ENCODE measurements at regions not wholly inside any gene's neighbourhood (a gene's known extent, or its start where the extent isn't known, plus 50 kb on each side); places are given as distances from the start of the nearest gene placed in this dataset.

DNA sequence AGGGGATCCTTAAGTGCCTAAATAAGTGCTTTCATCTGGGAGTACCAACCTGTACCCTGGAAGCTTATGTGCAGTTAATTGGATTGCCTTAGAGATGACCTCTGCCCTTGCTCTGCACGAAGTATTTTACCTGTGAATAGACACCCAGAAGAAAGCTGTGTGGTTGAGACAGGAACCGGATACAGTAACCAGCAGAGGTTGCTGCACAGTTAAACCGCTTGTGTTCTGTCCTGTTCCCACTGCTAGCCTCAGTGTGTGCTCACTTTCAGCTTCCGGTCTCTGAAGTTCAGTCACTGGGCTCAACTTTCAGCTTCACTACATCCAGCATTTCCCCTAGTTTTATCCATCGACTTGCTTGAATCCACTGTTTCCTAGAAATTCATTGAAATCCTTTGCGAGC, 185.3 kb downstream of the FAM170A start:
- POLR2A ChIA-PET = no interaction called here

DNA sequence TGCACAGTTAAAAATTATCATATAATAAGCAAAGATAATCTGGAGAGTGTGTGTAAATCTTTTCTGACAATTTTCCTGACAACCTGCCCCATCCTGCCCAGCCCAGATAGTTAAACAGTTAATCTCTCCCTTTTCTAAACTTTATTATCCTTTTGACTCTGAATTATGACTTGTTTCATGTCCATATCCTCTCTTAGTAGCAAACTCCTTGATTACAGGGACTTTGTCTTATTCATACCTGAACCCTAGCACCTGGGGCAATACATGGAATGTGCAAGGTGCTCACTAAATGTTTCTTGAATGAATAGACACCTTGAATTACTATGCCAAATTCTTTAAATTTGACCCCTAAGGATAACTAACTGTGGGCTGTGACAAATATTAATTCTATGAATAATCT, 186.7 kb downstream of the FAM170A start:
- TF ChIP-seq CHD4 (IDR thresholded peaks at IDR 0.05; ENCODE audit: borderline replicate concordance) = no peak
- no peak for TF ChIP-seq POLR2A (IDR thresholded peaks at IDR 0.05; ENCODE audit: low read length)
- TF ChIP-seq GATA3 (IDR thresholded peaks at IDR 0.05; ENCODE audit: borderline replicate concordance) = no peak
- TF ChIP-seq KDM1A (IDR thresholded peaks at IDR 0.05; ENCODE audit: low read depth) = no peak
- no peak for TF ChIP-seq RAD21 (conservative IDR thresholded peaks at IDR 0.05 in 1 of 2, IDR thresholded peaks at IDR 0.05 in 1 of 2)
- TF ChIP-seq SMC3 (IDR thresholded peaks at IDR 0.05) = no peak
- TF ChIP-seq ZSCAN20 (CRISPR knock-in tag; IDR thresholded peaks at IDR 0.05) = no peak
- TF ChIP-seq RCOR1 (IDR thresholded peaks at IDR 0.05; ENCODE audit: low read depth, low read length) = no peak
- no peak for TF ChIP-seq HEYL (CRISPR knock-in tag; IDR thresholded peaks at IDR 0.05)
- no peak for TF ChIP-seq ZNF302 (CRISPR knock-in tag; IDR thresholded peaks at IDR 0.05)
- TF ChIP-seq, protein P1, sequence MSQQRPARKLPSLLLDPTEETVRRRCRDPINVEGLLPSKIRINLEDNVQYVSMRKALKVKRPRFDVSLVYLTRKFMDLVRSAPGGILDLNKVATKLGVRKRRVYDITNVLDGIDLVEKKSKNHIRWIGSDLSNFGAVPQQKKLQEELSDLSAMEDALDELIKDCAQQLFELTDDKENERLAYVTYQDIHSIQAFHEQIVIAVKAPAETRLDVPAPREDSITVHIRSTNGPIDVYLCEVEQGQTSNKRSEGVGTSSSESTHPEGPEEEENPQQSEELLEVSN (IDR thresholded peaks at IDR 0.05; ENCODE audit: borderline replicate concordance, low read depth) = no peak
- TF ChIP-seq, protein P2, sequence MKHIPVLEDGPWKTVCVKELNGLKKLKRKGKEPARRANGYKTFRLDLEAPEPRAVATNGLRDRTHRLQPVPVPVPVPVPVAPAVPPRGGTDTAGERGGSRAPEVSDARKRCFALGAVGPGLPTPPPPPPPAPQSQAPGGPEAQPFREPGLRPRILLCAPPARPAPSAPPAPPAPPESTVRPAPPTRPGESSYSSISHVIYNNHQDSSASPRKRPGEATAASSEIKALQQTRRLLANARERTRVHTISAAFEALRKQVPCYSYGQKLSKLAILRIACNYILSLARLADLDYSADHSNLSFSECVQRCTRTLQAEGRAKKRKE (CRISPR knock-in tag; IDR thresholded peaks at IDR 0.05; ENCODE audit: low read depth) = no peak
- no peak for TF ChIP-seq ZC3H11A (IDR thresholded peaks at IDR 0.05)
- no peak for TF ChIP-seq JUNB (IDR thresholded peaks at IDR 0.05)
- TF ChIP-seq, protein P3, sequence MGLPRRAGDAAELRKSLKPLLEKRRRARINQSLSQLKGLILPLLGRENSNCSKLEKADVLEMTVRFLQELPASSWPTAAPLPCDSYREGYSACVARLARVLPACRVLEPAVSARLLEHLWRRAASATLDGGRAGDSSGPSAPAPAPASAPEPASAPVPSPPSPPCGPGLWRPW (IDR thresholded peaks at IDR 0.05) = no peak
- TF ChIP-seq SREBF2 (IDR thresholded peaks at IDR 0.05) = no peak
- TF ChIP-seq NR3C1 (IDR thresholded peaks at IDR 0.05) = no peak
- TF ChIP-seq, protein P4, sequence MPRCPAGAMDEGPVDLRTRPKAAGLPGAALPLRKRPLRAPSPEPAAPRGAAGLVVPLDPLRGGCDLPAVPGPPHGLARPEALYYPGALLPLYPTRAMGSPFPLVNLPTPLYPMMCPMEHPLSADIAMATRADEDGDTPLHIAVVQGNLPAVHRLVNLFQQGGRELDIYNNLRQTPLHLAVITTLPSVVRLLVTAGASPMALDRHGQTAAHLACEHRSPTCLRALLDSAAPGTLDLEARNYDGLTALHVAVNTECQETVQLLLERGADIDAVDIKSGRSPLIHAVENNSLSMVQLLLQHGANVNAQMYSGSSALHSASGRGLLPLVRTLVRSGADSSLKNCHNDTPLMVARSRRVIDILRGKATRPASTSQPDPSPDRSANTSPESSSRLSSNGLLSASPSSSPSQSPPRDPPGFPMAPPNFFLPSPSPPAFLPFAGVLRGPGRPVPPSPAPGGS (IDR thresholded peaks at IDR 0.05) = no peak
- TF ChIP-seq EHMT2 (IDR thresholded peaks at IDR 0.05; ENCODE audit: low read depth) = no peak
- H3K4me3 ChIP-seq = no peak overlapping the region
- FAIRE-seq (no peak), ATAC-seq (no peak), DNase-seq (ENCODE audit: low read depth in 1 of 2, low spot score in 1 of 2) (no peak)
- no peaks in the 10 kb centered on the region for H3K9me3 ChIP-seq
- POLR2A ChIA-PET = no interaction called here
- no peak overlapping the region for H3K4me2 ChIP-seq
- H3K27ac ChIP-seq = no peak overlapping the region
- no peaks in the 10 kb centered on the region for H3K4me1 ChIP-seq
- CTCF ChIA-PET = no interaction called here

More for the DNA sequence above, 185.3 kb downstream of the FAM170A start:
- no peak overlapping the region for H3K4me2 ChIP-seq
- H3K4me1 ChIP-seq = no peaks in the 10 kb centered on the region
- TF ChIP-seq CBX8 (IDR thresholded peaks at IDR 0.05) = no peak
- TF ChIP-seq NPAS2 (CRISPR knock-in tag; IDR thresholded peaks at IDR 0.05; ENCODE audit: borderline replicate concordance) = no peak
- TF ChIP-seq MAFK (IDR thresholded peaks at IDR 0.05; ENCODE audit: partially characterized antibody) = no peak
- no peak for TF ChIP-seq RFX5 (IDR thresholded peaks at IDR 0.05)
- TF ChIP-seq FOSB (CRISPR knock-in tag; IDR thresholded peaks at IDR 0.05) = no peak
- no peak for TF ChIP-seq CBX2 (IDR thresholded peaks at IDR 0.05; ENCODE audit: borderline replicate concordance, low read depth)
- TF ChIP-seq HDAC2 (IDR thresholded peaks at IDR 0.05) = no peak
- TF ChIP-seq NFE2L2 (conservative IDR thresholded peaks at IDR 0.05; ENCODE audit: low read length) = no peak
- no peak for TF ChIP-seq KDM1A (IDR thresholded peaks at IDR 0.05; ENCODE audit: low read depth)
- TF ChIP-seq GATA3 (IDR thresholded peaks at IDR 0.05; ENCODE audit: borderline replicate concordance) = no peak
- no peak for TF ChIP-seq BHLHE40 (IDR thresholded peaks at IDR 0.05; ENCODE audit: low read depth, low read length)
- TF ChIP-seq, protein P5, sequence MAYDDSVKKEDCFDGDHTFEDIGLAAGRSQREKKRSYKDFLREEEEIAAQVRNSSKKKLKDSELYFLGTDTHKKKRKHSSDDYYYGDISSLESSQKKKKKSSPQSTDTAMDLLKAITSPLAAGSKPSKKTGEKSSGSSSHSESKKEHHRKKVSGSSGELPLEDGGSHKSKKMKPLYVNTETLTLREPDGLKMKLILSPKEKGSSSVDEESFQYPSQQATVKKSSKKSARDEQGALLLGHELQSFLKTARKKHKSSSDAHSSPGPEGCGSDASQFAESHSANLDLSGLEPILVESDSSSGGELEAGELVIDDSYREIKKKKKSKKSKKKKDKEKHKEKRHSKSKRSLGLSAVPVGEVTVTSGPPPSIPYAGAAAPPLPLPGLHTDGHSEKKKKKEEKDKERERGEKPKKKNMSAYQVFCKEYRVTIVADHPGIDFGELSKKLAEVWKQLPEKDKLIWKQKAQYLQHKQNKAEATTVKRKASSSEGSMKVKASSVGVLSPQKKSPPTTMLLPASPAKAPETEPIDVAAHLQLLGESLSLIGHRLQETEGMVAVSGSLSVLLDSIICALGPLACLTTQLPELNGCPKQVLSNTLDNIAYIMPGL (CRISPR knock-in tag; IDR thresholded peaks at IDR 0.05; ENCODE audit: borderline replicate concordance) = no peak
- TF ChIP-seq EHF (CRISPR knock-in tag; IDR thresholded peaks at IDR 0.05) = no peak
- TF ChIP-seq ZSCAN20 (CRISPR knock-in tag; IDR thresholded peaks at IDR 0.05) = no peak
- no peak for TF ChIP-seq ZC3H11A (IDR thresholded peaks at IDR 0.05)
- TF ChIP-seq, protein P2 (CRISPR knock-in tag; IDR thresholded peaks at IDR 0.05; ENCODE audit: low read depth) = no peak
- TF ChIP-seq POLR2AphosphoS2 (conservative IDR thresholded peaks at IDR 0.05; ENCODE audit: low read length) = no peak
- H3K4me3 ChIP-seq = no peak overlapping the region
- DNase-seq (ENCODE audit: low read depth in 1 of 2, low spot score in 1 of 2) (no peak), ATAC-seq (no peak), FAIRE-seq (no peak)
- H3K9me3 ChIP-seq = no peaks in the 10 kb centered on the region
- WGBS (ENCODE audit: missing lambda C conversion rate) = 30% methylated on average over 6 of the region's 6 CpGs
- H3K27ac ChIP-seq = no peak overlapping the region
- CTCF ChIA-PET = interaction anchor here (0.7 kb wide), 1 partner anchor 1924 kb away, joined by 4 read pairs; no protein-coding TSS in a partner anchor

Measured in A549 (cell line).